GM12878 (cell line): ENCODE measurements at regions not wholly inside any gene's neighbourhood (a gene's known extent, or its start where the extent isn't known, plus 50 kb on each side); places are given as distances from the start of the nearest gene placed in this dataset.

Experiments used
- ATAC-seq: fragments of 200-7000 bp; cut with Tn5 transposase; 3 replicates; pipeline ENCODE4 v1.9.1; 2020; ENCODE audit warnings: mild to moderate bottlenecking, moderate library complexity
- BruUV-seq: library from RNA; stranded (reverse); fragments of 400-500 nt; replicated peaks from 2 replicates; lab custom pipeline; 2021; lab: Mats Ljungman, UMichigan
- CTCF ChIA-PET: fragments of 300-600 bp; sonication (Branson Sonifier 250); formaldehyde crosslinking; extraction: SDS; loops from one replicate; lab custom pipeline; 2021; ENCODE audit warnings: inconsistent platforms; lab: Yijun Ruan, JAX
- POLR2A ChIA-PET: fragments of 350-600 bp; formaldehyde crosslinking; extraction: SDS; loops from one replicate; lab custom pipeline; 2021; ENCODE audit warnings: inconsistent platforms; lab: Charles Lee
- RAD21 ChIA-PET: fragments of 300-600 bp; sonication (Branson Sonifier 250); formaldehyde crosslinking; loops from one replicate; lab custom pipeline; 2023; ENCODE audit warnings: antibody characterized with exemption; ENCODE audit not compliant: unreplicated experiment; lab: Charles Lee
- SMC1A ChIA-PET: fragments of 300-600 bp; sonication (Branson Sonifier 250); formaldehyde crosslinking; loops from one replicate; lab custom pipeline; 2023; ENCODE audit not compliant: unreplicated experiment, uncharacterized antibody; lab: Charles Lee
- DNase-seq: peaks from one replicate; pipeline ENCODE4 v3.0.0-alpha.2; 2011; ENCODE audit warnings: low read depth, low spot score
- FAIRE-seq: peaks from 3 replicates; lab custom pipeline; 2011; peaks lifted over from hg19 to GRCh38; lab: Jason Lieb, UNC
- H2AFZ ChIP-seq: 2 replicates; pipeline ENCODE4 v1.6.0; 2011; ENCODE audit warnings: low read depth, low read length, control low read depth; ENCODE audit not compliant: control insufficient read depth
- H3K27ac ChIP-seq: 2 replicates; pipeline ENCODE4 v1.5.1; 2011; ENCODE audit warnings: control low read depth; ENCODE audit not compliant: control insufficient read depth, insufficient read depth
- H3K27me3 ChIP-seq, 2 experiments: replicated peaks in 1 of 2; 2 replicates each; pipeline versions ENCODE4 v1.6.0 to v1.6.1; 2011; ENCODE audit warnings: low read length in 1 of 2; ENCODE audit not compliant: control insufficient read depth in 2 of 2, insufficient read depth in 2 of 2
- H3K36me3 ChIP-seq, 2 experiments: 2 replicates each; pipeline ENCODE4 v1.5.1; 2011; ENCODE audit warnings: low read length in 1 of 2; ENCODE audit not compliant: control insufficient read depth in 2 of 2, insufficient read depth in 2 of 2
- H3K4me1 ChIP-seq: 2 replicates; pipeline ENCODE4 v1.6.1; 2011; ENCODE audit warnings: mild to moderate bottlenecking, low read length, moderate library complexity, mixed read lengths; ENCODE audit not compliant: control insufficient read depth, insufficient read depth
- H3K4me2 ChIP-seq: 2 replicates; pipeline ENCODE4 v1.6.0; 2011; ENCODE audit warnings: control low read depth; ENCODE audit not compliant: control insufficient read depth, insufficient read depth
- H3K4me3 ChIP-seq: fragments of 200-600 bp; sonication (generic); 2 replicates; pipeline ENCODE4 v1.5.1; 2016
- H3K79me2 ChIP-seq: 2 replicates; pipeline ENCODE4 v1.6.0; 2011; ENCODE audit warnings: low read length; ENCODE audit not compliant: control insufficient read depth, insufficient read depth
- H3K9ac ChIP-seq: 2 replicates; pipeline ENCODE4 v1.8.0; 2011; ENCODE audit warnings: low read length, control low read depth, mixed read lengths; ENCODE audit not compliant: control insufficient read depth, insufficient read depth
- H3K9me3 ChIP-seq: replicated peaks from 3 replicates; pipeline ENCODE4 v1.5.1; 2011; ENCODE audit warnings: mild to moderate bottlenecking, low read length; ENCODE audit not compliant: control insufficient read depth, insufficient read depth
- H4K20me1 ChIP-seq: 2 replicates; pipeline ENCODE4 v1.6.0; 2011; ENCODE audit not compliant: control insufficient read depth, insufficient read depth
- ATF7 ChIP-seq: fragments of 450-650 bp; IDR thresholded peaks from 2 replicates; pipeline ENCODE4 v1.6.1; 2016; ENCODE audit warnings: low read depth, mild to moderate bottlenecking
- BCL11A ChIP-seq: IDR thresholded peaks from 2 replicates; pipeline ENCODE4 v1.6.1; 2011; ENCODE audit warnings: low read depth, low read length
- BRCA1 ChIP-seq: IDR thresholded peaks from 2 replicates; pipeline ENCODE4 v1.6.1; 2011; ENCODE audit warnings: low read depth, low read length, improper control_type of control experiment
- ELK1 ChIP-seq: IDR thresholded peaks from 2 replicates; pipeline ENCODE4 v1.6.1; 2012; ENCODE audit warnings: low read depth, low read length, improper control_type of control experiment
- ESRRA ChIP-seq: IDR thresholded peaks from 2 replicates; pipeline ENCODE4 v1.6.1; 2012; ENCODE audit warnings: mild to moderate bottlenecking, low read length, improper control_type of control experiment
- FOXK2 ChIP-seq: fragments of 450-650 bp; IDR thresholded peaks from 2 replicates; pipeline ENCODE4 v1.6.1; 2017; ENCODE audit warnings: mild to moderate bottlenecking, moderate library complexity
- HDGF ChIP-seq: fragments of 450-650 bp; IDR thresholded peaks from 2 replicates; pipeline ENCODE4 v1.6.1; 2016; ENCODE audit warnings: antibody characterized with exemption
- IRF4 ChIP-seq: IDR thresholded peaks from 2 replicates; pipeline ENCODE4 v1.6.1; 2011; ENCODE audit warnings: low read depth, low read length
- JUND ChIP-seq: IDR thresholded peaks from 2 replicates; pipeline ENCODE4 v1.6.1; 2012; ENCODE audit warnings: low read depth, mild to moderate bottlenecking, low read length, improper control_type of control experiment, moderate library complexity
- MLLT1 ChIP-seq: fragments of 450-650 bp; IDR thresholded peaks from 2 replicates; pipeline ENCODE4 v1.6.1; 2016; ENCODE audit warnings: mild to moderate bottlenecking
- NRF1 ChIP-seq: conservative IDR thresholded peaks from 2 replicates; pipeline ENCODE4 v1.6.1; 2011; ENCODE audit warnings: mild to moderate bottlenecking, low read depth, low read length, improper control_type of control experiment
- RBBP5 ChIP-seq: fragments of 200-600 bp; sonication (generic); conservative IDR thresholded peaks from 2 replicates; pipeline ENCODE4 v1.6.1; 2016
- SUPT20H ChIP-seq: IDR thresholded peaks from 2 replicates; pipeline ENCODE4 v1.6.1; 2011; ENCODE audit warnings: low read depth, mild to moderate bottlenecking, low read length, moderate library complexity, borderline replicate concordance; ENCODE audit not compliant: control insufficient read depth
- TARDBP ChIP-seq: IDR thresholded peaks from 2 replicates; pipeline ENCODE4 v1.6.1; 2016; ENCODE audit warnings: borderline replicate concordance
- WGBS: methylation state at CpG from one replicate; pipeline ENCODE4 v1.1.6; 2016; ENCODE audit warnings: low lambda C conversion rate; ENCODE audit not compliant: insufficient replicate concordance, insufficient coverage; ENCODE audit errors: missing lambda C conversion rate; 5-methylcytosine and 5-hydroxymethylcytosine counted together
- in situ Hi-C: fragments of 300-500 bp; cut with MboI; formaldehyde crosslinking; loops from 9 replicates; pipeline ENCODE4 v1.14.3; 2018; ENCODE audit warnings: mixed read lengths
- intact Hi-C: fragments of 100-400 bp; cut with micrococcal nuclease; formaldehyde crosslinking; loops from one replicate; pipeline ENCODE4 v1.14.2; 2022; ENCODE audit not compliant: unreplicated experiment
- TF ChIP-seq, protein P1 (sequence below): IDR thresholded peaks from 2 replicates; pipeline ENCODE4 v1.6.1; 2011; ENCODE audit warnings: borderline replicate concordance, low read depth, mild to moderate bottlenecking, moderate library complexity, low read length; ENCODE audit not compliant: insufficient read depth, poor library complexity, severe bottlenecking

DNA sequence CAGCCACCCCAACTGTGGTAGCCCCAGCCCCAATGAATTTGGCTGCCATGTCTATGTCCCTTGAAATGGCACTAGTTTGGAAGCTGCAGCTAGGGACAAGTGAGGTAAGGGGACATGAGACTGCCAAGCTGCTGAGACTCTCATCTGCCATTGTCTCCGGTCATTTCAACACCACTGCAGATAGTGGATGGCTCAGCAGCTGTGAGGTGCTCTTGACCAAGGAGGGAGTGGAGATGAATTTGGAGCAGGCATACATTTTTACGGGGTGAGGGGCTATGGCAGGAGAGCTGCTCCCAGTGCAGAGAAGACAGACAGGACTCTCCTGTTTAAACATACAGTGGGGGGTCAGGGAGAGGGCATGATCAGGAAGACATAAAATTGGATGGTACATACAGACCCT is 315.5 kb upstream of the CAMK1G start:
- intact Hi-C loops, result no loop called here
- DNase-seq (no peak), FAIRE-seq (no peak), ATAC-seq (no peak)
- in situ Hi-C loops, result no loop called here
- POLR2A ChIA-PET, result no interaction called here
- no peak overlapping the region for H3K4me3 ChIP-seq
- RAD21 ChIA-PET, result no interaction called here
- H3K4me1 ChIP-seq, result no peaks in the 10 kb centered on the region
- H3K27ac ChIP-seq, result no peak overlapping the region
- WGBS, result 0% methylated on average over 2 of the region's 2 CpGs
- TF ChIP-seq ATF7 (no peak), ESRRA (no peak), BCL11A (no peak), TARDBP (no peak), IRF4 (no peak), RBBP5 (no peak), MLLT1 (no peak), JUND (no peak), BRCA1 (no peak), FOXK2 (no peak), HDGF (no peak), SUPT20H (no peak), ELK1 (no peak), NRF1 (no peak)
- TF ChIP-seq, protein P1, sequence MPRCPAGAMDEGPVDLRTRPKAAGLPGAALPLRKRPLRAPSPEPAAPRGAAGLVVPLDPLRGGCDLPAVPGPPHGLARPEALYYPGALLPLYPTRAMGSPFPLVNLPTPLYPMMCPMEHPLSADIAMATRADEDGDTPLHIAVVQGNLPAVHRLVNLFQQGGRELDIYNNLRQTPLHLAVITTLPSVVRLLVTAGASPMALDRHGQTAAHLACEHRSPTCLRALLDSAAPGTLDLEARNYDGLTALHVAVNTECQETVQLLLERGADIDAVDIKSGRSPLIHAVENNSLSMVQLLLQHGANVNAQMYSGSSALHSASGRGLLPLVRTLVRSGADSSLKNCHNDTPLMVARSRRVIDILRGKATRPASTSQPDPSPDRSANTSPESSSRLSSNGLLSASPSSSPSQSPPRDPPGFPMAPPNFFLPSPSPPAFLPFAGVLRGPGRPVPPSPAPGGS, result no peak
- CTCF ChIA-PET, result no interaction called here
- H2AFZ ChIP-seq, result no peak overlapping the region
- H3K9me3 ChIP-seq, result no peaks in the 10 kb centered on the region
- no TSS peak for BruUV-seq
- no peaks in the 10 kb centered on the region for H3K79me2 ChIP-seq
- SMC1A ChIA-PET, result no interaction called here
- H3K4me2 ChIP-seq, result no peak overlapping the region
- no peak overlapping the region for H3K9ac ChIP-seq
- no peaks in the 10 kb centered on the region for H4K20me1 ChIP-seq
- no peaks in the 10 kb centered on the region for H3K27me3 ChIP-seq
- H3K36me3 ChIP-seq, result no peaks in the 10 kb centered on the region
